ENCODE measurements at regions not wholly inside any gene's neighbourhood (a gene's known extent, or its start where the extent isn't known, plus 50 kb on each side); places are given as distances from the start of the nearest gene placed in this dataset.

DNA sequence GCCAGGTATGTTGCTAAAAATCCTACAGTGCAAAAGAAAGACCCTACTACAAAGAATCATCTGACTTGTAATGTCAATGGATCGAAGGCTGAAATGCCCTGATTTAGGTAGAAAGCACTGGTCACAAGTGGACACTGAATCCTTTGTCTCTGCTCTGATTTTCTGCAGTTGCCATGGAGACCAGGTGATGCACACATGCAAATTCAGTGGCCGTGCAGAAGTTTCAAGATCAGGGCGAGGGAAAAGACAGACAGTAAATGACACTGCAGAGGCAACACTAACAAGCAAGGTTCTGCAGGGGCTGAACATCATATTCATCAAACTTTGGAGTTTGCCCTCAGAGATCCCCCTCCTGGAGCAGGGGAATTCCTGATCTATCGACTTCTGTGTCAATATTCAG, 370.3 kb upstream of the TMEM132C start:
- H3K27ac ChIP-seq (ENCODE audit: low read depth in 1 of 2, low read length in 1 of 2) = no peak overlapping the region
- H3K9me3 ChIP-seq (ENCODE audit: control insufficient read depth in 4 of 4, insufficient read depth in 3 of 4, low read length in 3 of 4) = no peaks in the 10 kb centered on the region
- H3K4me3 ChIP-seq = no peak overlapping the region
- TF ChIP-seq, protein P1, sequence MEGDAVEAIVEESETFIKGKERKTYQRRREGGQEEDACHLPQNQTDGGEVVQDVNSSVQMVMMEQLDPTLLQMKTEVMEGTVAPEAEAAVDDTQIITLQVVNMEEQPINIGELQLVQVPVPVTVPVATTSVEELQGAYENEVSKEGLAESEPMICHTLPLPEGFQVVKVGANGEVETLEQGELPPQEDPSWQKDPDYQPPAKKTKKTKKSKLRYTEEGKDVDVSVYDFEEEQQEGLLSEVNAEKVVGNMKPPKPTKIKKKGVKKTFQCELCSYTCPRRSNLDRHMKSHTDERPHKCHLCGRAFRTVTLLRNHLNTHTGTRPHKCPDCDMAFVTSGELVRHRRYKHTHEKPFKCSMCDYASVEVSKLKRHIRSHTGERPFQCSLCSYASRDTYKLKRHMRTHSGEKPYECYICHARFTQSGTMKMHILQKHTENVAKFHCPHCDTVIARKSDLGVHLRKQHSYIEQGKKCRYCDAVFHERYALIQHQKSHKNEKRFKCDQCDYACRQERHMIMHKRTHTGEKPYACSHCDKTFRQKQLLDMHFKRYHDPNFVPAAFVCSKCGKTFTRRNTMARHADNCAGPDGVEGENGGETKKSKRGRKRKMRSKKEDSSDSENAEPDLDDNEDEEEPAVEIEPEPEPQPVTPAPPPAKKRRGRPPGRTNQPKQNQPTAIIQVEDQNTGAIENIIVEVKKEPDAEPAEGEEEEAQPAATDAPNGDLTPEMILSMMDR (IDR thresholded peaks at IDR 0.05; ENCODE audit: control extremely low read depth, extremely low read depth) = no peak
- WGBS, 2 donors = 74 to 86% methylated on average over 4 of the region's 4 CpGs
- no peaks in the 10 kb centered on the region for H3K36me3 ChIP-seq (ENCODE audit: control insufficient read depth in 4 of 4, insufficient read depth in 4 of 4, low read length in 4 of 4)
- no peak for DNase-seq
- H3K27me3 ChIP-seq (ENCODE audit: control insufficient read depth in 3 of 3, insufficient read depth in 3 of 3, low read length in 2 of 3) = no peaks in the 10 kb centered on the region
- no peak overlapping the region for H3K9ac ChIP-seq (ENCODE audit: insufficient read depth in 1 of 2, low read length in 2 of 2)
- ATAC-seq (ENCODE audit: insufficient read depth, low FRiP score) = no peak
- no peaks in the 10 kb centered on the region for H3K4me1 ChIP-seq (ENCODE audit: control insufficient read depth in 5 of 5, insufficient read depth in 5 of 5, low read length in 5 of 5)

DNA sequence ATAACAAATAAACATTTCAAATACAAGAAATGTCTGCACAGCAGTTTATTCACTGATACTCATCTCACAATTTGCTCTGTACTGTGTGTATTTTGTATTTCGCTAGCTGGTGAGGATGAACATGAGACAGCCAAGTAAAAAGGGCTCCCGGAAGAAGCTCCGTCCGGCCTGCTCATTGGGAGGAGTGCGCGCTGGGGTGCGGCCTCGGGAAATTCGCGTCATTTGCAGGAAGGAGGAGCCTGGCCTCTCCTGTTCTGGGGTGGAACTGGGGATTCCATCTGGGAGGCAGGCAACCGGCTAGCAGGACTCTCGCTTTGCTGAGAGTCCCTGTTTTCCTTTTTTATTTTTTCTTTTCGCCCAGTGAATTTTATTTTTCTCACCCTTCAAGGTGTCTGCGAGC, 368.4 kb upstream of the TMEM132C start:
- no peak for ATAC-seq (ENCODE audit: insufficient read depth, low FRiP score)
- no peak overlapping the region for H3K9ac ChIP-seq (ENCODE audit: insufficient read depth in 1 of 2, low read length in 2 of 2)
- no peaks in the 10 kb centered on the region for H3K36me3 ChIP-seq (ENCODE audit: control insufficient read depth in 4 of 4, insufficient read depth in 4 of 4, low read length in 4 of 4)
- H3K9me3 ChIP-seq (ENCODE audit: control insufficient read depth in 4 of 4, insufficient read depth in 3 of 4, low read length in 3 of 4) = no peaks in the 10 kb centered on the region
- WGBS, 2 donors = 91 to 92% methylated on average over 14 of the region's 14 CpGs
- no peak overlapping the region for H3K4me3 ChIP-seq
- TF ChIP-seq, protein P1 (IDR thresholded peaks at IDR 0.05; ENCODE audit: control extremely low read depth, extremely low read depth) = no peak
- H3K27me3 ChIP-seq (ENCODE audit: control insufficient read depth in 3 of 3, insufficient read depth in 3 of 3, low read length in 2 of 3) = no peaks in the 10 kb centered on the region
- DNase-seq = no peak
- H3K4me1 ChIP-seq (ENCODE audit: control insufficient read depth in 5 of 5, insufficient read depth in 5 of 5, low read length in 5 of 5) = no peaks in the 10 kb centered on the region
- H3K27ac ChIP-seq (ENCODE audit: low read depth in 1 of 2, low read length in 1 of 2) = no peak overlapping the region

DNA sequence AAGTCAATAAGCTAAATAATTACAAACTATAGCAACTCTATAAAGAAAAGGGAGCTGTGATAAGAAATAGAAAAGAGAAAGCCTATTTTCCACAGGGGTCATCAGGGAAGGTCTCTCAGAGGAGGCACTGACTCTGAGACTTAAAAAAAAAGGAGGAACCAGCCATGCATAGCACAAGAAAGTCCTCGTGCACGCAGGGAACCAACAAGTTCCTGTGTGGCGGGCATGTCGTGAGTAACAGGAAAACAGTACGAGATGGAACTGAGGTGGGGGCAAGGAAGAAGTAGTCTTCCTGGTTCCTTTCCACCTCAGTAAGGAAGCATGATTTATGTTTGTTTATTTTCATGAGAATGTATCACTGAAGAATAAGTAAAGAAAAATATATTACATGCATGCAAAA, 367.0 kb upstream of the TMEM132C start:
- Histone ChIP-seq H3K4me3 (no peak overlapping the region), H3K36me3 (ENCODE audit: control insufficient read depth in 4 of 4, insufficient read depth in 4 of 4, low read length in 4 of 4) (no peaks in the 10 kb centered on the region), H3K27ac (ENCODE audit: low read depth in 1 of 2, low read length in 1 of 2) (no peak overlapping the region), H3K9ac (ENCODE audit: insufficient read depth in 1 of 2, low read length in 2 of 2) (no peak overlapping the region), H3K27me3 (ENCODE audit: control insufficient read depth in 3 of 3, insufficient read depth in 3 of 3, low read length in 2 of 3) (no peaks in the 10 kb centered on the region), H3K4me1 (ENCODE audit: control insufficient read depth in 5 of 5, insufficient read depth in 5 of 5, low read length in 5 of 5) (no peaks in the 10 kb centered on the region), H3K9me3 (ENCODE audit: control insufficient read depth in 4 of 4, insufficient read depth in 3 of 4, low read length in 3 of 4) (no peaks in the 10 kb centered on the region)
- TF ChIP-seq, protein P1 (IDR thresholded peaks at IDR 0.05; ENCODE audit: control extremely low read depth, extremely low read depth) = no peak
- DNase-seq (no peak), ATAC-seq (ENCODE audit: insufficient read depth, low FRiP score) (no peak)
- WGBS, 2 donors = 16 to 29% methylated on average over 5 of the region's 5 CpGs

DNA sequence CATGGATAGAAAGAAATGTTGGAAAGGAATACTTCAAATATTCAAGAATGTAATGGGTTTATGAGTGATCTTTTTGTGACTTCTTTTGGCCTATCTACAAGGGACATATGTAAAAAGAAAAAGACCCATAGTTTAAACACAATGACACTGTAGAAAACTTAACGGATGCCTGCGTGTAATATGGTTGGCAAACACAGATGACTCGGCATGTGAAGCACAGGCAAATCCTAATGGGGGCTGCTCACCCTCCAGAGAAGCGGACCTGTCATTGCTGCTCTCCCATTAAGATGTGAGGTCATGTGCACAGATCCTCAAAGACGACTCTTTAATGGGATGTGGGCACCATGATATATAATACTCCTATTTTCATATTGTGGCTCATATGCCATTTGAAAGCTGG, 366.6 kb upstream of the TMEM132C start:
- Histone ChIP-seq H3K36me3 (ENCODE audit: control insufficient read depth in 4 of 4, insufficient read depth in 4 of 4, low read length in 4 of 4) (no peaks in the 10 kb centered on the region), H3K9me3 (ENCODE audit: control insufficient read depth in 4 of 4, insufficient read depth in 3 of 4, low read length in 3 of 4) (no peaks in the 10 kb centered on the region), H3K4me3 (no peak overlapping the region), H3K27ac (ENCODE audit: low read depth in 1 of 2, low read length in 1 of 2) (no peak overlapping the region), H3K27me3 (ENCODE audit: control insufficient read depth in 3 of 3, insufficient read depth in 3 of 3, low read length in 2 of 3) (no peaks in the 10 kb centered on the region), H3K4me1 (ENCODE audit: control insufficient read depth in 5 of 5, insufficient read depth in 5 of 5, low read length in 5 of 5) (no peaks in the 10 kb centered on the region), H3K9ac (ENCODE audit: insufficient read depth in 1 of 2, low read length in 2 of 2) (no peak overlapping the region)
- ATAC-seq (ENCODE audit: insufficient read depth, low FRiP score) (no peak), DNase-seq (no peak)
- TF ChIP-seq, protein P1 (IDR thresholded peaks at IDR 0.05; ENCODE audit: control extremely low read depth, extremely low read depth) = no peak
- WGBS, 2 donors = 45 to 52% methylated on average over 5 of the region's 5 CpGs
